H1 (cell line): ENCODE measurements at regions not wholly inside any gene's neighbourhood (a gene's known extent, or its start where the extent isn't known, plus 50 kb on each side); places are given as distances from the start of the nearest gene placed in this dataset.

Experiments used
- CTCF ChIA-PET: fragments of 300-600 bp; sonication (Branson Sonifier 250); formaldehyde crosslinking; loops from one replicate; lab custom pipeline; 2021; ENCODE audit not compliant: partially characterized antibody; lab: Charles Lee
- POLR2A ChIA-PET: fragments of 300-600 bp; sonication (Branson Sonifier 250); formaldehyde crosslinking; loops from one replicate; lab custom pipeline; 2021; ENCODE audit warnings: inconsistent platforms; ENCODE audit not compliant: partially characterized antibody; lab: Charles Lee
- DNase-seq, 2 experiments: peaks; one replicate each; pipeline versions ENCODE4 v3.0.0 to v3.0.0-alpha.2; 2010 to 2022; ENCODE audit warnings: low spot score in 2 of 2, low read depth in 1 of 2, mixed read lengths in 1 of 2
- FAIRE-seq: peaks from 2 replicates; lab custom pipeline; 2011; peaks lifted over from hg19 to GRCh38; lab: Jason Lieb, UNC
- H2AFZ ChIP-seq: 2 replicates; pipeline ENCODE4 v1.8.1; 2012; ENCODE audit warnings: low read length, inconsistent platforms
- H2AK5ac ChIP-seq: 2 replicates; pipeline ENCODE4 v1.6.1; 2013; ENCODE audit warnings: low read depth, low read length
- H2BK120ac ChIP-seq: replicated peaks from 2 replicates; pipeline ENCODE3; 2013; ENCODE audit warnings: low read depth, low read length, inconsistent platforms
- H2BK12ac ChIP-seq: 2 replicates; pipeline ENCODE4 v1.6.1; 2013; ENCODE audit warnings: low read depth, low read length
- H2BK15ac ChIP-seq: 2 replicates; pipeline ENCODE4 v1.6.1; 2013; ENCODE audit warnings: low read length
- H2BK20ac ChIP-seq: 2 replicates; pipeline ENCODE4 v1.6.1; 2013; ENCODE audit warnings: low read length
- H2BK5ac ChIP-seq: 2 replicates; pipeline ENCODE4 v1.6.1; 2013; ENCODE audit warnings: low read depth, low read length
- H3K14ac ChIP-seq: 2 replicates; pipeline ENCODE4 v1.6.1; 2013; ENCODE audit warnings: inconsistent platforms; ENCODE audit not compliant: insufficient read length
- H3K18ac ChIP-seq: 2 replicates; pipeline ENCODE4 v1.6.1; 2013; ENCODE audit warnings: low read length; ENCODE audit errors: extremely low read depth
- H3K23ac ChIP-seq: 2 replicates; pipeline ENCODE4 v1.6.1; 2013; ENCODE audit warnings: inconsistent platforms; ENCODE audit not compliant: insufficient read length
- H3K23me2 ChIP-seq: 2 replicates; pipeline ENCODE4 v1.6.1; 2013; ENCODE audit warnings: low read depth, low read length
- H3K27ac ChIP-seq: 2 replicates; pipeline ENCODE4 v1.6.1; 2011; ENCODE audit warnings: low read depth, low read length, inconsistent platforms
- H3K27me3 ChIP-seq, 4 experiments: replicated peaks in 1 of 4; 1 replicate in 1 of 4; 2 replicates in 3 of 4; pipeline versions ENCODE4 v1.6.1 to v1.8.1; 2011 to 2013; ENCODE audit warnings: low read length in 3 of 4, mild to moderate bottlenecking in 3 of 4, inconsistent platforms in 2 of 4, mixed read lengths in 2 of 4, moderate library complexity in 1 of 4; ENCODE audit not compliant: control insufficient read depth in 3 of 4, insufficient read depth in 3 of 4; ENCODE audit errors: extremely low read depth in 1 of 4
- H3K36me3 ChIP-seq, 4 experiments: 2 replicates each; pipeline versions ENCODE4 v1.6.1 to v1.8.1; 2011 to 2013; ENCODE audit warnings: mild to moderate bottlenecking in 4 of 4, low read length in 3 of 4, moderate library complexity in 2 of 4, control low read depth in 1 of 4, inconsistent platforms in 1 of 4; ENCODE audit not compliant: insufficient read depth in 4 of 4, control insufficient read depth in 2 of 4
- H3K4ac ChIP-seq: replicated peaks from 2 replicates; pipeline ENCODE3; 2013; ENCODE audit warnings: low read length, low read depth, mixed read lengths, inconsistent platforms; ENCODE audit not compliant: insufficient read length
- H3K4me1 ChIP-seq, 4 experiments: replicated peaks in 1 of 4; 1 replicate in 1 of 4; 2 replicates in 3 of 4; pipeline versions ENCODE4 v1.6.1 to v1.8.1; 2011 to 2013; ENCODE audit warnings: low read length in 3 of 4, inconsistent platforms in 2 of 4, mixed read lengths in 1 of 4; ENCODE audit not compliant: insufficient read depth in 4 of 4, control insufficient read depth in 3 of 4
- H3K4me2 ChIP-seq, 2 experiments: 2 replicates each; pipeline versions ENCODE4 v1.6.1 to v1.8.1; 2011 to 2013; ENCODE audit warnings: low read depth in 2 of 2, low read length in 2 of 2, control low read depth in 1 of 2, inconsistent platforms in 1 of 2, mild to moderate bottlenecking in 1 of 2; ENCODE audit not compliant: insufficient read depth in 1 of 2
- H3K4me3 ChIP-seq, 4 experiments: fragments of 200-600, 300-600 bp in 1 of 4; sonication (generic), shearing (Covaris generic), sonication (Bioruptor Twin) in 1 of 4; 2 replicates each; pipeline versions ENCODE4 v1.5.1 to v1.8.1; 2011 to 2016; ENCODE audit warnings: low read length in 4 of 4, low read depth in 3 of 4, control low read depth in 2 of 4, inconsistent platforms in 2 of 4, mild to moderate bottlenecking in 2 of 4, mixed read lengths in 1 of 4, moderate library complexity in 1 of 4; ENCODE audit not compliant: insufficient read depth in 2 of 4; ENCODE audit errors: extremely low read depth in 1 of 4
- H3K56ac ChIP-seq: replicated peaks from 2 replicates; pipeline ENCODE3; 2013; ENCODE audit warnings: low read depth, mild to moderate bottlenecking, mixed read lengths, low read length, inconsistent platforms; ENCODE audit not compliant: insufficient read length
- H3K79me1 ChIP-seq: 2 replicates; pipeline ENCODE4 v1.6.1; 2013; ENCODE audit warnings: low read depth, low read length, control low read depth
- H3K79me2 ChIP-seq, 2 experiments: 2 replicates each; pipeline versions ENCODE4 v1.6.1 to v1.8.1; 2012 to 2013; ENCODE audit warnings: low read length in 2 of 2, mild to moderate bottlenecking in 2 of 2, inconsistent platforms in 1 of 2; ENCODE audit not compliant: insufficient read depth in 2 of 2, control insufficient read depth in 1 of 2
- H3K9ac ChIP-seq, 4 experiments: replicated peaks in 1 of 4; 1 replicate in 1 of 4; 2 replicates in 3 of 4; pipeline versions ENCODE4 v1.6.1 to v1.8.1; 2011 to 2013; ENCODE audit warnings: low read depth in 3 of 4, low read length in 3 of 4, control low read depth in 2 of 4, mild to moderate bottlenecking in 2 of 4, moderate library complexity in 2 of 4, inconsistent platforms in 1 of 4; ENCODE audit errors: extremely low read depth in 1 of 4
- H3K9me3 ChIP-seq, 2 experiments: 2 replicates each; pipeline versions ENCODE4 v1.6.1 to v1.8.1; 2012 to 2013; ENCODE audit warnings: mild to moderate bottlenecking in 2 of 2, moderate library complexity in 2 of 2, control low read depth in 1 of 2, inconsistent platforms in 1 of 2, low read depth in 1 of 2, low read length in 1 of 2, mixed read lengths in 1 of 2; ENCODE audit not compliant: insufficient read depth in 2 of 2
- H4K20me1 ChIP-seq, 2 experiments: replicated peaks in 1 of 2; 2 replicates each; pipeline versions ENCODE3 to v1.8.1; 2011 to 2013; ENCODE audit warnings: inconsistent platforms in 2 of 2, low read length in 2 of 2, mild to moderate bottlenecking in 1 of 2; ENCODE audit not compliant: insufficient read depth in 2 of 2, control insufficient read depth in 1 of 2
- H4K5ac ChIP-seq: 2 replicates; pipeline ENCODE4 v1.6.1; 2013; ENCODE audit warnings: low read length, low read depth, mixed read lengths, inconsistent platforms; ENCODE audit not compliant: insufficient read length
- H4K8ac ChIP-seq: 2 replicates; pipeline ENCODE4 v1.8.0; 2013; ENCODE audit warnings: mild to moderate bottlenecking, moderate library complexity, low read length, inconsistent platforms; ENCODE audit not compliant: insufficient read depth; ENCODE audit errors: extremely low read depth
- H4K91ac ChIP-seq: replicated peaks from 2 replicates; pipeline ENCODE3; 2013; ENCODE audit warnings: low read length, mixed read lengths, inconsistent platforms; ENCODE audit not compliant: insufficient read length
- BACH1 ChIP-seq: IDR thresholded peaks from 2 replicates; pipeline ENCODE4 v1.6.1; 2012; ENCODE audit warnings: low read length, improper control_type of control experiment
- BRCA1 ChIP-seq: IDR thresholded peaks from 2 replicates; pipeline ENCODE4 v1.6.1; 2012; ENCODE audit warnings: low read depth, low read length, improper control_type of control experiment
- CHD2 ChIP-seq: IDR thresholded peaks from 2 replicates; pipeline ENCODE4 v1.6.1; 2012; ENCODE audit warnings: low read length, improper control_type of control experiment
- CREB1 ChIP-seq: IDR thresholded peaks from 2 replicates; pipeline ENCODE4 v1.6.1; 2012; ENCODE audit warnings: inconsistent platforms
- CTBP2 ChIP-seq: IDR thresholded peaks from 2 replicates; pipeline ENCODE4 v1.7.0; 2011; ENCODE audit warnings: borderline replicate concordance, mild to moderate bottlenecking, moderate library complexity, mixed read lengths, low read length; ENCODE audit not compliant: insufficient read depth, insufficient read length
- FOSL1 ChIP-seq: IDR thresholded peaks from 2 replicates; pipeline ENCODE4 v1.6.1; 2011; ENCODE audit warnings: mild to moderate bottlenecking, low read depth, low read length, moderate library complexity; ENCODE audit not compliant: insufficient read depth
- GTF2F1 ChIP-seq: IDR thresholded peaks from 2 replicates; pipeline ENCODE4 v1.6.1; 2012; ENCODE audit warnings: low read depth, low read length, improper control_type of control experiment, borderline replicate concordance
- HDAC6 ChIP-seq: IDR thresholded peaks from one replicate; pipeline ENCODE4 v1.7.1; 2012; ENCODE audit warnings: low read depth, mild to moderate bottlenecking, inconsistent platforms, low read length, moderate library complexity
- KDM4A ChIP-seq: IDR thresholded peaks from one replicate; pipeline ENCODE4 v1.7.1; 2012; ENCODE audit warnings: low read depth, mild to moderate bottlenecking, moderate library complexity, low read length, inconsistent platforms; ENCODE audit not compliant: severe bottlenecking
- POLR2AphosphoS5 ChIP-seq: IDR thresholded peaks from 2 replicates; pipeline ENCODE4 v1.6.1; 2011; ENCODE audit warnings: low read depth, low read length
- SIN3A ChIP-seq, 2 experiments: IDR thresholded peaks in 1 of 2; conservative IDR thresholded peaks in 1 of 2; 2 replicates each; pipeline ENCODE4 v1.6.1; 2011 to 2012; ENCODE audit warnings: low read length in 2 of 2, improper control_type of control experiment in 1 of 2, low read depth in 1 of 2, mild to moderate bottlenecking in 1 of 2
- SP4 ChIP-seq: IDR thresholded peaks from 2 replicates; pipeline ENCODE4 v1.6.1; 2012; ENCODE audit warnings: low read length, inconsistent platforms
- SRF ChIP-seq: IDR thresholded peaks from 2 replicates; pipeline ENCODE4 v1.6.1; 2011; ENCODE audit warnings: mild to moderate bottlenecking, low read depth, low read length, moderate library complexity
- WGBS, 2 experiments: shearing (Covaris generic) in 1 of 2; methylation state at CpG; one replicate each; pipeline versions ENCODE4 v1.1.6 to v1.1.7; 2013 to 2015; ENCODE audit warnings: low lambda C conversion rate in 2 of 2, mixed read lengths in 2 of 2, inconsistent platforms in 1 of 2, low coverage in 1 of 2, missing lambda C conversion rate in 1 of 2; ENCODE audit not compliant: insufficient replicate concordance in 2 of 2, insufficient coverage in 1 of 2, insufficient read length in 1 of 2; ENCODE audit errors: extremely low coverage in 1 of 2, missing lambda C conversion rate in 1 of 2; 5-methylcytosine and 5-hydroxymethylcytosine counted together
- TF ChIP-seq, protein P1 (sequence below): IDR thresholded peaks from 2 replicates; pipeline ENCODE4 v1.6.1; 2011; ENCODE audit warnings: low read depth, mild to moderate bottlenecking, low read length; ENCODE audit not compliant: insufficient read depth
- TF ChIP-seq, protein P2 (sequence below): IDR thresholded peaks from 2 replicates; pipeline ENCODE4 v1.6.1; 2012; ENCODE audit warnings: inconsistent platforms

DNA sequence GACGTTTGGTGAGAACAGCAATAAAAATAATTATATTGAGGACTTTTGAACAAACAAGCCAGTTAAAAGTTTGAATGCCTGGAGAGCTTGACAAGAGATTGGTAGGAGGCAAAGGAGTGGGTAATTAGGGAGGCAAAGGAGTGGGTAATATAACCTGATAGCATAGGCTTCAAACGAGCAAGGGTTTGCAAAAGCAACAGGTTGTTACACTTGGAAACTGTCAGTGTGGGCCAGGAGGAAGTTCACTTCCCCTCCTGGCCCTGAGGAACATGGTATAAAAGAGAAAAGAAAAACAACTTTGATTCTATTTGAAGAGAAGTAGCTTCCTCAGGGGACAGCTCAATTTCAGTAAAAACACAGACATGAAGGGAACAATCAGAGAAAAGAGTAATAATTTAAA is 121.7 kb downstream of the CCER1 start:
- Histone ChIP-seq H3K79me1 (no peaks in the 10 kb centered on the region), H3K4me1 (peaks cover 0 to 3% (median 0%) of the 10 kb centered on the region in 4 experiments; a peak in 1 of 7 replicates), H3K56ac (no peak overlapping the region), H3K4me2 (no peak overlapping the region), H3K4ac (no peak overlapping the region), H4K8ac (no peak overlapping the region), H3K36me3 (no peaks in the 10 kb centered on the region), H3K14ac (no peak overlapping the region), H3K4me3 (no peak overlapping the region), H2BK15ac (no peak overlapping the region), H4K20me1 (no peaks in the 10 kb centered on the region), H2AFZ (no peak overlapping the region), H3K27ac (no peak overlapping the region), H2AK5ac (no peak overlapping the region), H2BK120ac (no peak overlapping the region), H4K91ac (no peak overlapping the region), H3K18ac (no peak overlapping the region), H3K9me3 (no peaks in the 10 kb centered on the region), H3K27me3 (no peaks in the 10 kb centered on the region), H3K23ac (no peak overlapping the region), H3K79me2 (no peaks in the 10 kb centered on the region), H3K23me2 (no peaks in the 10 kb centered on the region; the same call in 1 of the 2 replicates), H2BK20ac (no peak overlapping the region), H2BK12ac (no peak overlapping the region), H4K5ac (no peak overlapping the region), H2BK5ac (no peak overlapping the region), H3K9ac (no peak overlapping the region)
- ChIA-PET POLR2A (no interaction called here), CTCF (interaction anchor here (0.5 to 0.6 kb wide), 2 partner anchors 9 to 215 kb away, joined by 3 to 4 read pairs; no protein-coding TSS in a partner anchor)
- DNase-seq (no peak), FAIRE-seq (no peak)
- WGBS, 2 experiments = 81% methylated on average over 2 of the region's 2 CpGs; no CpG with 5 or more reads in 1 of the 2 experiments
- TF ChIP-seq CTBP2 (no peak), BACH1 (no peak), CREB1 (no peak), POLR2AphosphoS5 (no peak), GTF2F1 (no peak), CHD2 (no peak), HDAC6 (no peak), KDM4A (no peak), BRCA1 (no peak), SP4 (no peak), FOSL1 (no peak), SIN3A (conservative IDR thresholded peaks at IDR 0.05 in 1 of 2, IDR thresholded peaks at IDR 0.05 in 1 of 2; ENCODE audit: low read depth in 1 of 2, low read length in 2 of 2) (no peak), SRF (no peak)
- TF ChIP-seq, protein P1, sequence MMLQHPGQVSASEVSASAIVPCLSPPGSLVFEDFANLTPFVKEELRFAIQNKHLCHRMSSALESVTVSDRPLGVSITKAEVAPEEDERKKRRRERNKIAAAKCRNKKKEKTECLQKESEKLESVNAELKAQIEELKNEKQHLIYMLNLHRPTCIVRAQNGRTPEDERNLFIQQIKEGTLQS = no peak
- TF ChIP-seq, protein P2, sequence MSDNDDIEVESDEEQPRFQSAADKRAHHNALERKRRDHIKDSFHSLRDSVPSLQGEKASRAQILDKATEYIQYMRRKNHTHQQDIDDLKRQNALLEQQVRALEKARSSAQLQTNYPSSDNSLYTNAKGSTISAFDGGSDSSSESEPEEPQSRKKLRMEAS = no peak
